ENCODE measurements at regions not wholly inside any gene's neighbourhood (a gene's known extent, or its start where the extent isn't known, plus 50 kb on each side); places are given as distances from the start of the nearest gene placed in this dataset.

DNA sequence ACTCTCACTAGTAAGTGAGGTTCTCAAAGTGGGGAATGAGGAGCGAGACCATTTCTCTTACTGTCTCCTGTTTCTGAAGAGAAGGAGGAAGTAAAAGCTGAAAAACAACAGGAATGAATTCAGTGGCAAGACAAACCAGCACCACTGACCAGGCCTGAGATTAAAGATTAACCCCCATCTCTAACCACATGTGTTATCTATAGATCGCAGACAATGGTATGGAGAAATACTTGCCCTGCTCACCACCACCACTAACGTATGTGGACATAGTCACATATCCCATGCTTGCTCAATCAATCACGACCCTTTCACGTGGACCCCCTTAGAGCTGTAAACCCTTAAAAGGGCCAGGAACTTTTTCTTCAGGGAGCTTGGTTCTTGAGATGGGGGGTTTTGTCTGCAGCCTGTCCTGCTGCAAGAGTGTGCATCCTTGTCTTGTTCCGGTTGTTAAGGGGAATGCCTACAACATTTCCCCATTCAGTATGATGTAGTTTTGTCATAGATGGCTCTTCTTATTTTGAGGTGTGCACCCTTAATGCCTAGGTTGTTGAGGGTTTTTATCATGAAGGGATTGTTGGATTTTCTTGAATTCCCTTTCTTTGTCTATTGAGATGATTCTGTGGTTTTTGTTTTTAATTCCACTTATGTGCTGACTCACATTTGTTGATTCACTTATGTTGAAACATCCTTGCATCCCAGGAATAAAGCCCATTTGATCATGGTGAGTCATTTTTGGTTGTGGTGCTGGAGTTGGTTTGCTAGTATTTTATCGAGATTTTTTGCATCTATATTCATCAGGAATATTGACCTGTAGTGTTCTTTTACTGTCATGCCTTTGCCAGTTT is 698.8 kb upstream of the LMO3 start:
- no peak for TF ChIP-seq CTCF (conservative IDR thresholded peaks at IDR 0.05)
- Histone ChIP-seq H4K20me1 (ENCODE audit: control insufficient read depth, insufficient read depth, insufficient read length) (no peaks in the 10 kb centered on the region), H3K9ac (ENCODE audit: extremely low read depth, insufficient read length, low read length) (no peak overlapping the region), H3K27ac (ENCODE audit: insufficient read length, low read depth, low read length) (no peak overlapping the region), H2BK20ac (ENCODE audit: low read depth, low read length, poor library complexity, severe bottlenecking) (no peak overlapping the region), H3T11ph (ENCODE audit: low read length) (no peak overlapping the region), H3K56ac (ENCODE audit: insufficient read length, low read depth, low read length) (no peak overlapping the region), H3K79me1 (ENCODE audit: insufficient read depth, low read depth, low read length, poor library complexity, severe bottlenecking) (no peaks in the 10 kb centered on the region), H3K18ac (ENCODE audit: insufficient read length, low read depth, low read length) (no peak overlapping the region), H4K8ac (replicated peaks; ENCODE audit: insufficient read length, low read depth, low read length) (no peak overlapping the region), H3K23ac (ENCODE audit: insufficient read length, low read depth, low read length) (no peak overlapping the region), H2BK12ac (ENCODE audit: insufficient read length, low read depth, low read length) (no peak overlapping the region), H2BK15ac (ENCODE audit: low read depth, low read length) (no peak overlapping the region), H3K79me2 (ENCODE audit: insufficient read depth, low read length) (no peaks in the 10 kb centered on the region), H4K91ac (ENCODE audit: insufficient read length, low read depth, low read length) (no peak overlapping the region), H3K4me2 (ENCODE audit: insufficient read depth, insufficient read length, low read length) (no peak overlapping the region), H2BK120ac (ENCODE audit: low read depth, low read length, poor library complexity, severe bottlenecking) (no peak overlapping the region), H3K27me3 (ENCODE audit: insufficient read depth, low read length) (no peaks in the 10 kb centered on the region), H3K14ac (ENCODE audit: insufficient read depth, low read length) (no peak overlapping the region), H2AFZ (ENCODE audit: low read length) (no peak overlapping the region), H2AK5ac (ENCODE audit: insufficient read length, low read length) (no peak overlapping the region), H3K23me2 (ENCODE audit: insufficient read length, low read depth, low read length, poor library complexity, severe bottlenecking) (no peaks in the 10 kb centered on the region), H2BK5ac (ENCODE audit: insufficient read length, low read length) (no peak overlapping the region), H4K5ac (ENCODE audit: insufficient read length, low read depth, low read length) (no peak overlapping the region), H3K9me3 (ENCODE audit: control insufficient read depth, low read depth, low read length) (no peaks in the 10 kb centered on the region), H3K4ac (ENCODE audit: low read depth, low read length) (no peak overlapping the region), H3K4me1 (ENCODE audit: insufficient read depth, low read length) (no peaks in the 10 kb centered on the region)
- Mint-ChIP-seq H3K27ac (no peak overlapping the region), H3K4me1 (peaks cover 0 to 8% of the 10 kb centered on the region in 2 experiments; a peak in 2 of 4 replicates), H3K27me3 (ENCODE audit: low read depth) (no peaks in the 10 kb centered on the region), H3K4me3 (no peak overlapping the region), H3K36me3 (ENCODE audit: insufficient read depth in 1 of 3, low read depth in 3 of 3) (peaks cover 2 to 10% (median 4%) of the 10 kb centered on the region in 3 experiments; a peak in 5 of 7 replicates), H3K9me3 (peaks cover 13 to 23% of the 10 kb centered on the region in 2 experiments; a peak in 4 of 5 replicates)
- no CpG with 5 or more reads among the region's 7 CpGs for WGBS (ENCODE audit: extremely low coverage, insufficient read length, low lambda C conversion rate)
- DNase-seq = no peak
